ENCODE measurements at regions not wholly inside any gene's neighbourhood (a gene's known extent, or its start where the extent isn't known, plus 50 kb on each side); places are given as distances from the start of the nearest gene placed in this dataset.
"Not testable (repeated sequence)": the region's sequence is repeated elsewhere in the genome, so short reads cannot be mapped to it uniquely, and the experiment has no call there.

- H3K27ac ChIP-seq, result no peak overlapping the region
- no peak for TF ChIP-seq CTCF (IDR thresholded peaks at IDR 0.05; ENCODE audit: low read depth, low read length)
- no peak overlapping the region for H3K4me3 ChIP-seq (ENCODE audit: low read depth, low read length)
- no peak for DNase-seq
- no peaks in the 10 kb centered on the region for H3K27me3 ChIP-seq (ENCODE audit: insufficient read depth, low read depth, severe bottlenecking)
- no peaks in the 10 kb centered on the region for H3K36me3 ChIP-seq
- H3K9me3 ChIP-seq (ENCODE audit: severe bottlenecking), result no peaks in the 10 kb centered on the region
Observed at GRCh38 chr3:77746892-77747291, 707.0 kb downstream of the ROBO2 start.

- not testable (repeated sequence) for H3K27me3 ChIP-seq (ENCODE audit: insufficient read depth, low read depth, severe bottlenecking); DNase-seq; H3K9me3 ChIP-seq (ENCODE audit: severe bottlenecking); H3K27ac ChIP-seq; H3K36me3 ChIP-seq; H3K4me3 ChIP-seq (ENCODE audit: low read depth, low read length)
Observed at GRCh38 chr3:77756397-77756975, 716.6 kb downstream of the ROBO2 start.

GRCh38 chr3:77772459-77772858 is 732.6 kb downstream of the ROBO2 start:
- Histone ChIP-seq H3K27me3 (ENCODE audit: insufficient read depth, low read depth, severe bottlenecking) (no peaks in the 10 kb centered on the region), H3K36me3 (no peaks in the 10 kb centered on the region), H3K4me3 (ENCODE audit: low read depth, low read length) (no peak overlapping the region), H3K9me3 (ENCODE audit: severe bottlenecking) (no peaks in the 10 kb centered on the region), H3K27ac (no peak overlapping the region)
- TF ChIP-seq CTCF (IDR thresholded peaks at IDR 0.05; ENCODE audit: low read depth, low read length), result no peak
- no peak for DNase-seq

- Histone ChIP-seq H3K27me3 (ENCODE audit: insufficient read depth, low read depth, severe bottlenecking) (no peaks in the 10 kb centered on the region), H3K9me3 (ENCODE audit: severe bottlenecking) (no peaks in the 10 kb centered on the region)
- TF ChIP-seq CTCF (IDR thresholded peaks at IDR 0.05; ENCODE audit: low read depth, low read length), result no peak
Observed at GRCh38 chr3:77773084-77773483, 733.2 kb downstream of the ROBO2 start.

GRCh38 chr3:77780278-77780996 is 740.5 kb downstream of the ROBO2 start:
- no peak for DNase-seq
- H3K4me3 ChIP-seq (ENCODE audit: low read depth, low read length), result no peak overlapping the region
- no peak for TF ChIP-seq CTCF (IDR thresholded peaks at IDR 0.05; ENCODE audit: low read depth, low read length)
- H3K36me3 ChIP-seq, result no peaks in the 10 kb centered on the region
- no peaks in the 10 kb centered on the region for H3K27me3 ChIP-seq (ENCODE audit: insufficient read depth, low read depth, severe bottlenecking)
- no peaks in the 10 kb centered on the region for H3K9me3 ChIP-seq (ENCODE audit: severe bottlenecking)
- no peak overlapping the region for H3K27ac ChIP-seq

More at GRCh38 chr3:77773084-77773483, 733.2 kb downstream of the ROBO2 start:
- Histone ChIP-seq H3K36me3 (no peaks in the 10 kb centered on the region), H3K27ac (no peak overlapping the region), H3K4me3 (ENCODE audit: low read depth, low read length) (no peak overlapping the region)
- DNase-seq, result no peak

- H3K4me3 ChIP-seq (ENCODE audit: low read depth, low read length), result no peak overlapping the region
- no peaks in the 10 kb centered on the region for H3K36me3 ChIP-seq
- no peaks in the 10 kb centered on the region for H3K9me3 ChIP-seq (ENCODE audit: severe bottlenecking)
- no peak overlapping the region for H3K27ac ChIP-seq
- H3K27me3 ChIP-seq (ENCODE audit: insufficient read depth, low read depth, severe bottlenecking), result no peaks in the 10 kb centered on the region
- no peak for TF ChIP-seq CTCF (IDR thresholded peaks at IDR 0.05; ENCODE audit: low read depth, low read length)
- no peak for DNase-seq
Observed at GRCh38 chr3:77786216-77786615, 746.3 kb downstream of the ROBO2 start.
